ENCODE measurements at regions not wholly inside any gene's neighbourhood (a gene's known extent, or its start where the extent isn't known, plus 50 kb on each side); places are given as distances from the start of the nearest gene placed in this dataset.

GRCh38 chr15:47639042-47639441 lies 78.3 kb upstream of the SEMA6D start:
- DNase-seq (ENCODE audit: low read depth): no peak

- no peak for DNase-seq (ENCODE audit: low read depth)
Measured at GRCh38 chr15:47640079-47640478, 77.2 kb upstream of the SEMA6D start.

GRCh38 chr15:47640901-47641300 lies 76.4 kb upstream of the SEMA6D start:
- DNase-seq (ENCODE audit: low read depth): no peak

DNA sequence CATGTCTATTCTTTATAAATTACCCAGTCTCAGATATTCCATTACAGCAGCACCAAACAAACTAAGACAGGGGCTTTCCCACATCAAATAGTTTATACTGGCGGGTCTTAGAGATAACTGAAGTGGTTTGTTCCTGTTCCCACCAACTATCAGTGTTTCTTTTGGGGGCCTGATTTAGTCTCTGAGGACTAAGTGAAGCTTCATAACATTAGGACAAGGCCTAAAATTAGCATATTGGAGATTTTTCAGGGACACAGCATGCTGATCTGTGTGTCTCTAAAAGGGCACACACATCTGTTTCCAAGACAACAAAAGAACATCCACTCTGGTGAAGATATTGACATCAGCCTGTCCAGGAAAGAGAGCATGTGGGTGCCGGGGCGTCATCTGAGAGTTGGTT lies 72.6 kb upstream of the SEMA6D start:
- no peak for DNase-seq (ENCODE audit: low read depth)

DNA sequence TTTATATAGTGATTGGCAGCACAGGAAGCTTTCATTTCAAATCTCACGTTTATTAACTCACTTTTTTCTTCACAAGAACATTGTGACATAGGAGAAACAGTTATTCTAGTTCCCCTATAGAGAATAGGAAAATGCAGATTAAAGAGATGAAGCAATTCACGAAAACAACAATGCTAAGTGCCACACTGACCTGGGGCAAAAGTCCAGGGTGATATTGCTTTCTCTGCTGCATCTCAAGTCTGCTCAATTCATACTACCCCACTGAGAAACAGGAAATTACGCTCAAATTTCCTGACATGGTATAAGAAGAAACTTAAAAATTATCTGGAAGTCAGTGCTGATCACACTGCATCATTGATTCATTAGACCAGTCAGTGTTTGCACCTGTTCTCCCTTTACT lies 66.7 kb upstream of the SEMA6D start:
- DNase-seq (ENCODE audit: low read depth): no peak

- no peak for DNase-seq (ENCODE audit: low read depth)
Measured at GRCh38 chr15:47652328-47652727, 65.0 kb upstream of the SEMA6D start.

DNA sequence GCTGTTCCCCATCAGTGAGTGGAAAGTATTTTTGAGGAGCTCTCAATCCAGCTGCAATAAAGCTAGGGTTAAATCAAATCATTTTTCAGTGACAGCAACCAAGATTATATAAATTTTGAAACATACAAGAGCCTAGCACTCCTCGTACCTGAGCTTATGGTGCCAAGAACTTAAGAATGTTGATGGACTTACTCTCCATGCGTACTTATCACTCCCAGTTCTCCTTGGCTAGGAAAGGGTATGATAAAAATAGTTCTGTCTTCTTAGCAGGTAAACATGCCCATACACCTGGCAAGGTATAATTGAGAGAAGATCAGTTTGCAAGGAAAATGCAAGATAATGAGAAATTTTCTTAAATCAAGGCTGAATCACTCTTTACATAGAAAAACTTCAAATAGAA lies 64.5 kb upstream of the SEMA6D start:
- DNase-seq (ENCODE audit: low read depth): no peak

DNA sequence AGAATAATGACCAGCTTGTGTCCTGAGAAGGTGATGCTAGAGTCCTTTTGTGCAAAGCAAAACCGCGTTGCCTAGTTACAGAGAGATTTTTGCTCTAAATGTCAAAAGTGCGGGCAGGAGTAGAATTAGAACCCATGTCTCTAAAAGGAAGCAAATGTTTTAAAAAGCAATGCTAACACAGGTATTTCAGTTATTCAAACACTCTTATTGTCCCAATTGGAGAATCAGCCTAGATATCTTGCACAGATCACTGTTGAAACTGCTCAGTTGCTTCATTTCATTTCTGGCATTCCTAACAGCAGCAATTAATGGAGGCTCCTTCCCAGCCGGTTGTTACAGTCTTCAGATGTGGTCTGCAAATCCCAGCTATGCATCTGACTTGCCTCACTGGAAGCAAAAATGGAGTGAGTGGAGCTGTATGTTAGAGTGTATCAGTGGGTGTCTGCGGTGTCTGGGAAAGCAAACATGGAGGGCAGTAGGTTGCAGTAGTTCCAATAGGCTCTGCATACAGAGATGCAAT lies 55.6 kb upstream of the SEMA6D start:
- DNase-seq (ENCODE audit: low read depth): no peak

DNA sequence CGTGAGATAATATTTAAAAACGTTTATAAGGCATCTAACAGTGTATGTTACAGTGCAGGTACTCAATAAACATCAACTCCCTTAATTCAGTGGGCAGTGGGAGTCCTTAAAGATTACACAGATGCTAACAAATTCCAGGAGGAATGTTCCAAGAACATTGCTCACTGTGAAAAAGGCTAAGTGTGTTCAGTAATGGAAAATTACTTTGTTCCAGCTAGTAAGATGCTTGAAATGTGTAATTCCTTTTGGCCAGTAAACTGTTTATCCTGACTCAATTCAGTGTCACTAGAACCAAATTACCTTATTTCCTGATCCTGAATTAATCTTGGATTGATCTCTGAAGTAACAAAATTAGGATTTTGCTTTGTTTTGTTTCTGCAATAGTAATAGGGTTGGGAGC lies 54.2 kb upstream of the SEMA6D start:
- DNase-seq (ENCODE audit: low read depth): no peak
